ENCODE measurements at regions not wholly inside any gene's neighbourhood (a gene's known extent, or its start where the extent isn't known, plus 50 kb on each side); places are given as distances from the start of the nearest gene placed in this dataset.
"Not testable (repeated sequence)": the region's sequence is repeated elsewhere in the genome, so short reads cannot be mapped to it uniquely, and the experiment has no call there.

GRCh38 chr6:56888687-56889086 lies 66.2 kb upstream of the BEND6 start:
- no peaks in the 10 kb centered on the region for H3K27me3 ChIP-seq (ENCODE audit: control insufficient read depth, insufficient read depth, low read length)
- no peaks in the 10 kb centered on the region for H3K4me1 ChIP-seq (ENCODE audit: control insufficient read depth, insufficient read depth, low read length)
- 86% methylated on average over 1 of the region's 1 CpG for WGBS (ENCODE audit: insufficient coverage, low lambda C conversion rate)
- no peak overlapping the region for H3K27ac ChIP-seq (ENCODE audit: low read length)
- H3K36me3 ChIP-seq (ENCODE audit: control insufficient read depth, insufficient read depth, low read length), result no peaks in the 10 kb centered on the region
- no peak for DNase-seq
- H3K9me3 ChIP-seq (ENCODE audit: control insufficient read depth, low read depth, low read length), result no peaks in the 10 kb centered on the region
- no peak overlapping the region for H3K4me3 ChIP-seq (ENCODE audit: low read length)

GRCh38 chr6:56887086-56887485 lies 67.8 kb upstream of the BEND6 start:
- Histone ChIP-seq H3K27ac (ENCODE audit: low read length) (no peak overlapping the region), H3K36me3 (ENCODE audit: control insufficient read depth, insufficient read depth, low read length) (no peaks in the 10 kb centered on the region), H3K27me3 (ENCODE audit: control insufficient read depth, insufficient read depth, low read length) (no peaks in the 10 kb centered on the region), H3K4me3 (ENCODE audit: low read length) (no peak overlapping the region), H3K4me1 (ENCODE audit: control insufficient read depth, insufficient read depth, low read length) (no peaks in the 10 kb centered on the region), H3K9me3 (ENCODE audit: control insufficient read depth, low read depth, low read length) (no peaks in the 10 kb centered on the region)
- DNase-seq, result no peak
- WGBS (ENCODE audit: insufficient coverage, low lambda C conversion rate), result no CpG with 5 or more reads among the region's 1 CpG

GRCh38 chr6:56877922-56878321 lies 77.0 kb upstream of the BEND6 start:
- no CpG with 5 or more reads among the region's 2 CpGs for WGBS (ENCODE audit: insufficient coverage, low lambda C conversion rate)

GRCh38 chr6:56875961-56876360 lies 78.9 kb upstream of the BEND6 start:
- Histone ChIP-seq H3K9me3 (ENCODE audit: control insufficient read depth, low read depth, low read length) (no peaks in the 10 kb centered on the region), H3K4me3 (ENCODE audit: low read length) (no peak overlapping the region), H3K27me3 (ENCODE audit: control insufficient read depth, insufficient read depth, low read length) (no peaks in the 10 kb centered on the region), H3K4me1 (ENCODE audit: control insufficient read depth, insufficient read depth, low read length) (peaks cover 3% of the 10 kb centered on the region), H3K27ac (ENCODE audit: low read length) (peak overlapping the region; percentile 47), H3K36me3 (ENCODE audit: control insufficient read depth, insufficient read depth, low read length) (no peaks in the 10 kb centered on the region)
- DNase-seq, result peak; percentile 72 to 82
- 100% methylated on average over 1 of the region's 5 CpGs for WGBS (ENCODE audit: insufficient coverage, low lambda C conversion rate)

More at GRCh38 chr6:56877922-56878321, 77.0 kb upstream of the BEND6 start:
- Histone ChIP-seq H3K27me3 (ENCODE audit: control insufficient read depth, insufficient read depth, low read length) (no peaks in the 10 kb centered on the region), H3K36me3 (ENCODE audit: control insufficient read depth, insufficient read depth, low read length) (no peaks in the 10 kb centered on the region), H3K9me3 (ENCODE audit: control insufficient read depth, low read depth, low read length) (no peaks in the 10 kb centered on the region), H3K27ac (ENCODE audit: low read length) (no peak overlapping the region), H3K4me1 (ENCODE audit: control insufficient read depth, insufficient read depth, low read length) (peaks cover 3% of the 10 kb centered on the region), H3K4me3 (ENCODE audit: low read length) (no peak overlapping the region)
- DNase-seq, result no peak

- H3K4me3 ChIP-seq (ENCODE audit: low read length), result no peak overlapping the region
- no peak overlapping the region for H3K27ac ChIP-seq (ENCODE audit: low read length)
Measured at GRCh38 chr6:56875523-56875922, 79.4 kb upstream of the BEND6 start.

GRCh38 chr6:56874328-56874727 lies 80.6 kb upstream of the BEND6 start:
- no peak for DNase-seq
- no peaks in the 10 kb centered on the region for H3K36me3 ChIP-seq (ENCODE audit: control insufficient read depth, insufficient read depth, low read length)
- 82% methylated on average over 3 of the region's 3 CpGs for WGBS (ENCODE audit: insufficient coverage, low lambda C conversion rate)

More at GRCh38 chr6:56875523-56875922, 79.4 kb upstream of the BEND6 start:
- Histone ChIP-seq H3K27me3 (ENCODE audit: control insufficient read depth, insufficient read depth, low read length) (no peaks in the 10 kb centered on the region), H3K9me3 (ENCODE audit: control insufficient read depth, low read depth, low read length) (no peaks in the 10 kb centered on the region), H3K36me3 (ENCODE audit: control insufficient read depth, insufficient read depth, low read length) (no peaks in the 10 kb centered on the region), H3K4me1 (ENCODE audit: control insufficient read depth, insufficient read depth, low read length) (peaks cover 3% of the 10 kb centered on the region)
- no peak for DNase-seq
- WGBS (ENCODE audit: insufficient coverage, low lambda C conversion rate), result no CpG with 5 or more reads among the region's 1 CpG

GRCh38 chr6:56870053-56870452 lies 84.9 kb upstream of the BEND6 start:
- H3K36me3 ChIP-seq (ENCODE audit: control insufficient read depth, insufficient read depth, low read length); H3K27ac ChIP-seq (ENCODE audit: low read length); H3K9me3 ChIP-seq (ENCODE audit: control insufficient read depth, low read depth, low read length); H3K27me3 ChIP-seq (ENCODE audit: control insufficient read depth, insufficient read depth, low read length); H3K4me1 ChIP-seq (ENCODE audit: control insufficient read depth, insufficient read depth, low read length); H3K4me3 ChIP-seq (ENCODE audit: low read length); DNase-seq: not testable (repeated sequence)
- no CpG with 5 or more reads among the region's 5 CpGs for WGBS (ENCODE audit: insufficient coverage, low lambda C conversion rate)

More at GRCh38 chr6:56874328-56874727, 80.6 kb upstream of the BEND6 start:
- no peak overlapping the region for H3K27ac ChIP-seq (ENCODE audit: low read length)
- peaks cover 3% of the 10 kb centered on the region for H3K4me1 ChIP-seq (ENCODE audit: control insufficient read depth, insufficient read depth, low read length)
- no peaks in the 10 kb centered on the region for H3K9me3 ChIP-seq (ENCODE audit: control insufficient read depth, low read depth, low read length)
- H3K4me3 ChIP-seq (ENCODE audit: low read length), result no peak overlapping the region
- no peaks in the 10 kb centered on the region for H3K27me3 ChIP-seq (ENCODE audit: control insufficient read depth, insufficient read depth, low read length)

GRCh38 chr6:56869346-56869745 lies 85.6 kb upstream of the BEND6 start:
- Histone ChIP-seq H3K4me1 (ENCODE audit: control insufficient read depth, insufficient read depth, low read length) (no peaks in the 10 kb centered on the region), H3K27me3 (ENCODE audit: control insufficient read depth, insufficient read depth, low read length) (no peaks in the 10 kb centered on the region), H3K9me3 (ENCODE audit: control insufficient read depth, low read depth, low read length) (no peaks in the 10 kb centered on the region), H3K36me3 (ENCODE audit: control insufficient read depth, insufficient read depth, low read length) (no peaks in the 10 kb centered on the region), H3K27ac (ENCODE audit: low read length) (no peak overlapping the region), H3K4me3 (ENCODE audit: low read length) (no peak overlapping the region)
- no peak for DNase-seq
- no CpG with 5 or more reads among the region's 2 CpGs for WGBS (ENCODE audit: insufficient coverage, low lambda C conversion rate)

- no peaks in the 10 kb centered on the region for H3K36me3 ChIP-seq (ENCODE audit: control insufficient read depth, insufficient read depth, low read length)
- no peak for DNase-seq
- no peak overlapping the region for H3K27ac ChIP-seq (ENCODE audit: low read length)
- no peaks in the 10 kb centered on the region for H3K27me3 ChIP-seq (ENCODE audit: control insufficient read depth, insufficient read depth, low read length)
- no CpG with 5 or more reads among the region's 1 CpG for WGBS (ENCODE audit: insufficient coverage, low lambda C conversion rate)
- peaks cover 5% of the 10 kb centered on the region for H3K4me1 ChIP-seq (ENCODE audit: control insufficient read depth, insufficient read depth, low read length)
- H3K9me3 ChIP-seq (ENCODE audit: control insufficient read depth, low read depth, low read length), result no peaks in the 10 kb centered on the region
- H3K4me3 ChIP-seq (ENCODE audit: low read length), result no peak overlapping the region
Measured at GRCh38 chr6:56868687-56869086, 86.2 kb upstream of the BEND6 start.

- Histone ChIP-seq H3K27me3 (ENCODE audit: control insufficient read depth, insufficient read depth, low read length) (no peaks in the 10 kb centered on the region), H3K4me1 (ENCODE audit: control insufficient read depth, insufficient read depth, low read length) (peaks cover 15% of the 10 kb centered on the region), H3K36me3 (ENCODE audit: control insufficient read depth, insufficient read depth, low read length) (no peaks in the 10 kb centered on the region), H3K27ac (ENCODE audit: low read length) (no peak overlapping the region), H3K9me3 (ENCODE audit: control insufficient read depth, low read depth, low read length) (no peaks in the 10 kb centered on the region), H3K4me3 (ENCODE audit: low read length) (no peak overlapping the region)
- 100% methylated on average over 1 of the region's 2 CpGs for WGBS (ENCODE audit: insufficient coverage, low lambda C conversion rate)
- DNase-seq, result peak in 1 of 2 donors; percentile 34
Measured at GRCh38 chr6:56866917-56867522, 87.9 kb upstream of the BEND6 start.
